ENCODE measurements at regions not wholly inside any gene's neighbourhood (a gene's known extent, or its start where the extent isn't known, plus 50 kb on each side); places are given as distances from the start of the nearest gene placed in this dataset.

GRCh38 chr1:88441022-88441421 lies 243.1 kb upstream of the PKN2 start:
- H3K4me1 ChIP-seq (ENCODE audit: insufficient read depth, low read length, poor library complexity, severe bottlenecking), result no peaks in the 10 kb centered on the region
- peak; percentile 7 for DNase-seq (ENCODE audit: low spot score)
- TF ChIP-seq EZH2 (IDR thresholded peaks at IDR 0.05; ENCODE audit: borderline replicate concordance, low read depth, low read length, poor library complexity, severe bottlenecking) (no peak), CTCF (conservative IDR thresholded peaks at IDR 0.05; ENCODE audit: low read depth, low read length) (no peak)
- intact Hi-C loops (cut with micrococcal nuclease; ENCODE audit: unreplicated experiment), result no loop called here
- CTCF ChIA-PET, result no interaction called here
- POLR2A ChIA-PET (ENCODE audit: low non-redundant PET), result no interaction called here
- H3K27me3 ChIP-seq (replicated peaks; ENCODE audit: insufficient read depth, low read depth, low read length, poor library complexity), result peaks cover 7% of the 10 kb centered on the region
- H3K27ac ChIP-seq (ENCODE audit: low read depth, low read length, poor library complexity, severe bottlenecking), result no peak overlapping the region
- peaks cover 5% of the 10 kb centered on the region for H3K9me3 ChIP-seq (ENCODE audit: low read depth, low read length, poor library complexity, severe bottlenecking)
- H3K4me3 ChIP-seq (ENCODE audit: low read depth, low read length, poor library complexity, severe bottlenecking), result no peak overlapping the region
- no TSS peak for BruUV-seq (replicated peaks)
- no peaks in the 10 kb centered on the region for H3K36me3 ChIP-seq (ENCODE audit: insufficient read depth, low read length, poor library complexity, severe bottlenecking)

GRCh38 chr1:88451856-88452255 lies 232.2 kb upstream of the PKN2 start:
- BruUV-seq (replicated peaks), result no TSS peak
- ChIA-PET CTCF (no interaction called here), POLR2A (ENCODE audit: low non-redundant PET) (no interaction called here)
- Histone ChIP-seq H3K36me3 (ENCODE audit: insufficient read depth, low read length, poor library complexity, severe bottlenecking) (no peaks in the 10 kb centered on the region), H3K9me3 (ENCODE audit: low read depth, low read length, poor library complexity, severe bottlenecking) (no peaks in the 10 kb centered on the region), H3K4me1 (ENCODE audit: insufficient read depth, low read length, poor library complexity, severe bottlenecking) (no peaks in the 10 kb centered on the region), H3K4me3 (ENCODE audit: low read depth, low read length, poor library complexity, severe bottlenecking) (no peak overlapping the region), H3K27ac (ENCODE audit: low read depth, low read length, poor library complexity, severe bottlenecking) (no peak overlapping the region), H3K27me3 (replicated peaks; ENCODE audit: insufficient read depth, low read depth, low read length, poor library complexity) (peaks cover 2% of the 10 kb centered on the region)
- no peak for TF ChIP-seq CTCF (conservative IDR thresholded peaks at IDR 0.05; ENCODE audit: low read depth, low read length)
- DNase-seq (ENCODE audit: low spot score), result no peak
- intact Hi-C loops (cut with micrococcal nuclease; ENCODE audit: unreplicated experiment), result no loop called here

GRCh38 chr1:88453295-88453694 lies 230.8 kb upstream of the PKN2 start:
- no TSS peak for BruUV-seq (replicated peaks)
- no peaks in the 10 kb centered on the region for H3K9me3 ChIP-seq (ENCODE audit: low read depth, low read length, poor library complexity, severe bottlenecking)
- no peak for DNase-seq (ENCODE audit: low spot score)
- H3K27ac ChIP-seq (ENCODE audit: low read depth, low read length, poor library complexity, severe bottlenecking), result no peak overlapping the region
- peaks cover 2% of the 10 kb centered on the region for H3K27me3 ChIP-seq (replicated peaks; ENCODE audit: insufficient read depth, low read depth, low read length, poor library complexity)
- no peak overlapping the region for H3K4me3 ChIP-seq (ENCODE audit: low read depth, low read length, poor library complexity, severe bottlenecking)
- no peaks in the 10 kb centered on the region for H3K36me3 ChIP-seq (ENCODE audit: insufficient read depth, low read length, poor library complexity, severe bottlenecking)
- no peak for TF ChIP-seq CTCF (conservative IDR thresholded peaks at IDR 0.05; ENCODE audit: low read depth, low read length)
- no peak for TF ChIP-seq EZH2 (IDR thresholded peaks at IDR 0.05; ENCODE audit: borderline replicate concordance, low read depth, low read length, poor library complexity, severe bottlenecking)
- intact Hi-C loops (cut with micrococcal nuclease; ENCODE audit: unreplicated experiment), result no loop called here
- ChIA-PET CTCF (no interaction called here), POLR2A (ENCODE audit: low non-redundant PET) (no interaction called here)
- no peaks in the 10 kb centered on the region for H3K4me1 ChIP-seq (ENCODE audit: insufficient read depth, low read length, poor library complexity, severe bottlenecking)

Data from A673 (cell line).